T-helper 2 cell treated with Interferon-gamma antibody and Interleukin-4, amounts not matched to agents 5 μg/mL and 100 μg/mL, for 36 hours (primary cell): ENCODE measurements at regions not wholly inside any gene's neighbourhood (a gene's known extent, or its start where the extent isn't known, plus 50 kb on each side); places are given as distances from the start of the nearest gene placed in this dataset.

Experiments
- DNase-seq: peaks from one replicate; pipeline ENCODE4 v3.0.0; 2021; ENCODE audit warnings: low spot score
- H3K27ac Mint-ChIP-seq: one replicate; pipeline ENCODE4 v1.8.0; 2021; ENCODE audit warnings: mild to moderate bottlenecking, mixed read lengths
- H3K27me3 Mint-ChIP-seq: one replicate; pipeline ENCODE4 v1.8.0; 2021; ENCODE audit warnings: low read depth, mixed read lengths
- H3K36me3 Mint-ChIP-seq: one replicate; pipeline ENCODE4 v1.8.0; 2021; ENCODE audit warnings: low read depth, mixed read lengths
- H3K4me1 Mint-ChIP-seq: one replicate; pipeline ENCODE4 v1.8.0; 2021; ENCODE audit warnings: low read depth, mixed read lengths
- H3K4me3 Mint-ChIP-seq: one replicate; pipeline ENCODE4 v1.8.0; 2022; ENCODE audit warnings: mild to moderate bottlenecking, moderate library complexity, mixed read lengths
- H3K9me3 Mint-ChIP-seq: one replicate; pipeline ENCODE4 v1.8.0; 2021; ENCODE audit warnings: mixed read lengths

- H3K36me3 Mint-ChIP-seq = no peaks in the 10 kb centered on the region
- no peaks in the 10 kb centered on the region for H3K4me1 Mint-ChIP-seq
- H3K27ac Mint-ChIP-seq = no peak overlapping the region
- H3K27me3 Mint-ChIP-seq = no peaks in the 10 kb centered on the region
- DNase-seq = no peak
- no peaks in the 10 kb centered on the region for H3K9me3 Mint-ChIP-seq
- no peak overlapping the region for H3K4me3 Mint-ChIP-seq
These were observed 1077.3 kb downstream of the TBC1D22A start for GRCh38 chr22:47839595-47840227.

- H3K4me1 Mint-ChIP-seq = no peaks in the 10 kb centered on the region
- H3K27me3 Mint-ChIP-seq = no peaks in the 10 kb centered on the region
- H3K36me3 Mint-ChIP-seq = no peaks in the 10 kb centered on the region
- H3K27ac Mint-ChIP-seq = no peak overlapping the region
- H3K4me3 Mint-ChIP-seq = no peak overlapping the region
- H3K9me3 Mint-ChIP-seq = no peaks in the 10 kb centered on the region
- no peak for DNase-seq
These were observed 1075.3 kb downstream of the TBC1D22A start for GRCh38 chr22:47837703-47838102.

- no peaks in the 10 kb centered on the region for H3K9me3 Mint-ChIP-seq
- H3K27ac Mint-ChIP-seq = no peak overlapping the region
- no peak for DNase-seq
- no peaks in the 10 kb centered on the region for H3K4me1 Mint-ChIP-seq
- H3K4me3 Mint-ChIP-seq = no peak overlapping the region
- no peaks in the 10 kb centered on the region for H3K27me3 Mint-ChIP-seq
- H3K36me3 Mint-ChIP-seq = no peaks in the 10 kb centered on the region
These were observed 1074.5 kb downstream of the TBC1D22A start for GRCh38 chr22:47836957-47837356.

GRCh38 chr22:47835726-47836125 is 1073.3 kb downstream of the TBC1D22A start:
- H3K27ac Mint-ChIP-seq = no peak overlapping the region
- no peak overlapping the region for H3K4me3 Mint-ChIP-seq
- H3K36me3 Mint-ChIP-seq = no peaks in the 10 kb centered on the region
- no peaks in the 10 kb centered on the region for H3K9me3 Mint-ChIP-seq
- H3K4me1 Mint-ChIP-seq = no peaks in the 10 kb centered on the region
- H3K27me3 Mint-ChIP-seq = no peaks in the 10 kb centered on the region
- no peak for DNase-seq

- no peak for DNase-seq
- Mint-ChIP-seq H3K9me3 (no peaks in the 10 kb centered on the region), H3K4me3 (no peak overlapping the region), H3K4me1 (no peaks in the 10 kb centered on the region), H3K36me3 (no peaks in the 10 kb centered on the region), H3K27me3 (no peaks in the 10 kb centered on the region), H3K27ac (no peak overlapping the region)
These were observed 1063.6 kb downstream of the TBC1D22A start for GRCh38 chr22:47826016-47826415.

GRCh38 chr22:47822422-47822821 is 1060.0 kb downstream of the TBC1D22A start:
- no peaks in the 10 kb centered on the region for H3K4me1 Mint-ChIP-seq
- no peak for DNase-seq
- H3K36me3 Mint-ChIP-seq = no peaks in the 10 kb centered on the region
- H3K9me3 Mint-ChIP-seq = peaks cover 2% of the 10 kb centered on the region
- H3K27ac Mint-ChIP-seq = no peak overlapping the region
- no peak overlapping the region for H3K4me3 Mint-ChIP-seq
- H3K27me3 Mint-ChIP-seq = no peaks in the 10 kb centered on the region

- Mint-ChIP-seq H3K27ac (no peak overlapping the region), H3K27me3 (no peaks in the 10 kb centered on the region), H3K4me3 (no peak overlapping the region), H3K4me1 (no peaks in the 10 kb centered on the region), H3K9me3 (peaks cover 21% of the 10 kb centered on the region), H3K36me3 (no peaks in the 10 kb centered on the region)
- no peak for DNase-seq
These were observed 1056.0 kb downstream of the TBC1D22A start for GRCh38 chr22:47818496-47818895.

- Mint-ChIP-seq H3K4me1 (no peaks in the 10 kb centered on the region), H3K27me3 (no peaks in the 10 kb centered on the region), H3K27ac (no peak overlapping the region), H3K9me3 (peaks cover 21% of the 10 kb centered on the region), H3K4me3 (no peak overlapping the region), H3K36me3 (no peaks in the 10 kb centered on the region)
- no peak for DNase-seq
These were observed 1054.9 kb downstream of the TBC1D22A start for GRCh38 chr22:47817380-47817779.

- Mint-ChIP-seq H3K27ac (no peak overlapping the region), H3K9me3 (peaks cover 21% of the 10 kb centered on the region), H3K36me3 (no peaks in the 10 kb centered on the region), H3K27me3 (no peaks in the 10 kb centered on the region), H3K4me3 (no peak overlapping the region), H3K4me1 (no peaks in the 10 kb centered on the region)
- no peak for DNase-seq
These were observed 1054.4 kb downstream of the TBC1D22A start for GRCh38 chr22:47816863-47817210.

- Mint-ChIP-seq H3K9me3 (peaks cover 21% of the 10 kb centered on the region), H3K36me3 (no peaks in the 10 kb centered on the region), H3K4me1 (no peaks in the 10 kb centered on the region)
These were observed 1053.8 kb downstream of the TBC1D22A start for GRCh38 chr22:47816121-47816862.

GRCh38 chr22:47814474-47814873 is 1052.0 kb downstream of the TBC1D22A start:
- Mint-ChIP-seq H3K9me3 (peaks cover 27% of the 10 kb centered on the region), H3K4me1 (no peaks in the 10 kb centered on the region), H3K36me3 (no peaks in the 10 kb centered on the region), H3K27ac (no peak overlapping the region), H3K4me3 (no peak overlapping the region), H3K27me3 (no peaks in the 10 kb centered on the region)
- DNase-seq = no peak

More at GRCh38 chr22:47816121-47816862, 1053.8 kb downstream of the TBC1D22A start:
- Mint-ChIP-seq H3K4me3 (no peak overlapping the region), H3K27me3 (no peaks in the 10 kb centered on the region), H3K27ac (no peak overlapping the region)
- no peak for DNase-seq

- H3K4me3 Mint-ChIP-seq = no peak overlapping the region
- no peaks in the 10 kb centered on the region for H3K36me3 Mint-ChIP-seq
- H3K27ac Mint-ChIP-seq = no peak overlapping the region
- H3K4me1 Mint-ChIP-seq = no peaks in the 10 kb centered on the region
- no peak for DNase-seq
- H3K27me3 Mint-ChIP-seq = no peaks in the 10 kb centered on the region
- H3K9me3 Mint-ChIP-seq = peaks cover 27% of the 10 kb centered on the region
These were observed 1051.2 kb downstream of the TBC1D22A start for GRCh38 chr22:47813661-47814060.

GRCh38 chr22:47811971-47812370 is 1049.5 kb downstream of the TBC1D22A start:
- DNase-seq = no peak
- H3K27me3 Mint-ChIP-seq = no peaks in the 10 kb centered on the region
- H3K4me3 Mint-ChIP-seq = no peak overlapping the region
- no peaks in the 10 kb centered on the region for H3K36me3 Mint-ChIP-seq
- peaks cover 23% of the 10 kb centered on the region for H3K9me3 Mint-ChIP-seq
- no peak overlapping the region for H3K27ac Mint-ChIP-seq
- no peaks in the 10 kb centered on the region for H3K4me1 Mint-ChIP-seq

- no peak overlapping the region for H3K27ac Mint-ChIP-seq
- no peaks in the 10 kb centered on the region for H3K36me3 Mint-ChIP-seq
- H3K4me1 Mint-ChIP-seq = no peaks in the 10 kb centered on the region
- H3K4me3 Mint-ChIP-seq = no peak overlapping the region
- DNase-seq = no peak
- peaks cover 14% of the 10 kb centered on the region for H3K9me3 Mint-ChIP-seq
- no peaks in the 10 kb centered on the region for H3K27me3 Mint-ChIP-seq
These were observed 1048.4 kb downstream of the TBC1D22A start for GRCh38 chr22:47810505-47811500.
